ENCODE measurements at regions not wholly inside any gene's neighbourhood (a gene's known extent, or its start where the extent isn't known, plus 50 kb on each side); places are given as distances from the start of the nearest gene placed in this dataset.
"Not testable (repeated sequence)": the region's sequence is repeated elsewhere in the genome, so short reads cannot be mapped to it uniquely, and the experiment has no call there.

DNA sequence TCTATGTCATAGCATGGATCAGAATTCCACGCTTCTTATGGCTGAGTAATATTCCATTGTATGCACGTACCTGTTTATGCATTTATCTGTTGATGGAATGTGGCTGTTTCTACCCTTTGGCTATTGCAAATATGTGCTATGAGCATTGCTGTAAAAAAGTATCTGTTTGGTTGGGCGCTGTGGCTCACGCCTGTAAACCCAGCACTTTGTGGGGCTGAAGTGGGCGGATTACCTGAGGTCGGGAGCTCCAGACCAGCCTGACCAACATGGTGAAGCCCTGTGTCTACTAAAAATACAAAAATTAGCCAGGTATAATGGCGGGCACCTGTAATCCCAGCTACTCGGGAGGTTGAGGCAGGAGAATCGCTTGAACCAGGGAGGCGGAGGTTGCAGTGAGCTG is 182.4 kb downstream of the BCAS1 start:
- no peak overlapping the region for H3K27ac ChIP-seq
- H3K4me3 ChIP-seq (ENCODE audit: low read depth, low read length) = no peak overlapping the region
- H3K36me3 ChIP-seq = no peaks in the 10 kb centered on the region
- DNase-seq = no peak
- TF ChIP-seq CTCF (IDR thresholded peaks at IDR 0.05; ENCODE audit: low read depth, low read length) = no peak
- no peaks in the 10 kb centered on the region for H3K9me3 ChIP-seq (ENCODE audit: severe bottlenecking)
- no peaks in the 10 kb centered on the region for H3K27me3 ChIP-seq (ENCODE audit: insufficient read depth, low read depth, severe bottlenecking)

DNA sequence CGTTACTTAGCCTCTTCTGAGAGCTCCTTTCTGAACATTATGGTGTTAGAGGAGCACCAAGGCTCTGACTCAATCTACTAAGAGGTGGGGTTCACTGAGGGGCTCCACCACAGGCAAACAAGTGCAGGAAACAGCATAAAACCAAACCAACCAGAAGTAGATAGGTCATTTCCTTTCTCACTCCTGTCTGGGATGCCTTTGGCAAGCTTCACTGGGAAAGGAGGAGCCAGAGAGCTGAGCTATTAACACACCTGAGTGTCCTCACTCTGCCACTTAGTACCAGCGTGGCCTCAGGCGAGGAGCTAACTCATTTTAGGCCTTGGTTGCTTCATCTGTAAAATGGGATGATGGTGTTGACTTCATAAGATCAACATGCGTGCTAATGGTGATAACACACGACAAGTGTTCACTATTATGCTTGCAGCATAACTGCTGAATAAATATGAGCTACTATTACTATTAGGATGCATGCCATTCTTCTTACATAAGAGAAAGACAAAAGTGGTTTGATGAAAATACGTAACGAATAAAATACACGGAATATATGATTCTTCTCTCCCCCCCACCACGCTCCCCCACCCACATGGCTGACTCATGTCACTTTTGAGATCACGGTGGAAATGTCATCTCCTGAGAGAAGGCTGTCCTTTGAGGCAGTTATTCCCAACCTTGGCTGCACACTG is 185.4 kb downstream of the BCAS1 start:
- H3K36me3 ChIP-seq = no peaks in the 10 kb centered on the region
- H3K27me3 ChIP-seq (ENCODE audit: insufficient read depth, low read depth, severe bottlenecking) = no peaks in the 10 kb centered on the region
- H3K27ac ChIP-seq = no peak overlapping the region
- H3K4me3 ChIP-seq (ENCODE audit: low read depth, low read length) = no peak overlapping the region
- TF ChIP-seq CTCF (IDR thresholded peaks at IDR 0.05; ENCODE audit: low read depth, low read length) = no peak
- no peaks in the 10 kb centered on the region for H3K9me3 ChIP-seq (ENCODE audit: severe bottlenecking)
- no peak for DNase-seq

GRCh38 chr20:53883098-53883911 is 187.1 kb downstream of the BCAS1 start:
- no peak for TF ChIP-seq CTCF (IDR thresholded peaks at IDR 0.05; ENCODE audit: low read depth, low read length)
- Histone ChIP-seq H3K27ac (no peak overlapping the region), H3K27me3 (ENCODE audit: insufficient read depth, low read depth, severe bottlenecking) (no peaks in the 10 kb centered on the region), H3K9me3 (ENCODE audit: severe bottlenecking) (no peaks in the 10 kb centered on the region), H3K4me3 (ENCODE audit: low read depth, low read length) (no peak overlapping the region), H3K36me3 (no peaks in the 10 kb centered on the region)
- DNase-seq = no peak

DNA sequence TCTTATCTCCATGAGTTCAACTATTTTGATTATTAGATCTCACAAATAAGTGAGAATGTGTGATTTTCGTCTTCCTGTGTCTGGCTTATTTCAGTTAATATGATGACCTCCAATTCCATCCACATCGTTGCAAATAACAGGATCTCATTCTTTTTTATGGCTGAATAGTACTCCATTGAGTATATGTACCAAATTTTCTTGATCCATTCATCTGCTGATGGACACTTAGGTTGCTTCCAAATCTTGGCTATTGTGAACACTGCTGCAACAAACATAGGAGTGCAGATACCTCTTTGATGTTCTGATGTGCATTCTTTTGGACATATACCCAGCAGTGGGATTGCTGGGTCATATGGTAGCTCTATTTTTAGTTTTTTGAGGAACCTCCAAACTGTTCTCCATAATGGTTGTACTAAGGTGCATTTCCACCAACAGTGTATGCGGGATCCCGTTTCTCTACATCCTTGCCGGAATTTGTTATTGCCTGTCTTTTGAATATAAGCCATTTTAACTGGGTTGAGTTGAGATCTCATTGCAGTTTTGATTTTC is 187.9 kb downstream of the BCAS1 start:
- not testable (repeated sequence) for H3K4me3 ChIP-seq (ENCODE audit: low read depth, low read length); H3K27ac ChIP-seq; H3K9me3 ChIP-seq (ENCODE audit: severe bottlenecking); DNase-seq; H3K27me3 ChIP-seq (ENCODE audit: insufficient read depth, low read depth, severe bottlenecking); H3K36me3 ChIP-seq

DNA sequence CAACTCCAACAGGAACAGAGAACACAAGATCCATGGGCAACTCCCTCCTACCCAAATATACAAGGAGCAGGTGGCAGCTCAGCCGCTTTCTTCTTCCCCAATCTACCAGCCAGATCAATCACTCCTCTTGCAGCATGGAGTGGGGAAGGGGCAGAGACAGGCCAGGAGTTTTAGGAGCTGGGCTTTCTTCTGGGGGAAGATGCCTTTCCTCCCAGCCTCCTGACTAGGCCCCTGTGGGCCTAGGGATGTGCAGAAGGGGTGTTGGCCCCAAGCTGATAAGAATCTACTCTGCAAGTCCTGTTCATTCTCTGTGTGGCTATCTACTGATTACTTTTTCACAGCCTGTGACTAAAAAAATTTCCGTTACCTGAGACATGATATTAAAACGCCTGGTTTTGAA is 189.0 kb downstream of the BCAS1 start:
- DNase-seq = no peak
- no peak overlapping the region for H3K27ac ChIP-seq
- H3K27me3 ChIP-seq (ENCODE audit: insufficient read depth, low read depth, severe bottlenecking) = no peaks in the 10 kb centered on the region
- H3K9me3 ChIP-seq (ENCODE audit: severe bottlenecking) = no peaks in the 10 kb centered on the region
- no peak for TF ChIP-seq CTCF (IDR thresholded peaks at IDR 0.05; ENCODE audit: low read depth, low read length)
- H3K36me3 ChIP-seq = no peaks in the 10 kb centered on the region
- H3K4me3 ChIP-seq (ENCODE audit: low read depth, low read length) = no peak overlapping the region

DNA sequence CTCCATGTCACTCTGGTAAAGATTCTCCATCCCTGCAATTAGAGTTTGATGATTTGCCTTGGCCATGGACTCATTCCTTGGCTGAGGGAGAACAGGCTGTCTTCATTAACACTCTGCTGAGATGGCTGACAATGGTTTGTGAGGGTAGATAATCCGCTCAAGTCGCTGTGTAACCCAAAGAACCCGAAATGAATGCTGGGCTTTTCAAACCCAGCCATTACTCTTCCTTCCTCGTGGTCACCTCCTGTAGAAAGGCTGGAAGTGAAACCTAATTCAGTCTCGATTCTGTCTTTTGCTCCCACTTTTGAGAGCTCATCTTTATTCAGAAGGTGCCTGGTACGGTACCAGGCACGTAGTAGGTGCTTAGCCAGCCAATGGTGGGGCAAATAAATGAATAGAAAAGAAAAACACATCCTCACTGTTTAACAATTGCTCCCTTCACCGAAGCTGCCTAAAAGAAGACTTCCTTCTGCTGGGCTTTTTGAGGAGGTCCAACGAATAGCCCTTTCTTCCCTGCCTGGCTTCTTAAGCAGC is 190.2 kb downstream of the BCAS1 start:
- Histone ChIP-seq H3K27me3 (ENCODE audit: insufficient read depth, low read depth, severe bottlenecking) (no peaks in the 10 kb centered on the region), H3K36me3 (no peaks in the 10 kb centered on the region), H3K4me3 (ENCODE audit: low read depth, low read length) (no peak overlapping the region), H3K9me3 (ENCODE audit: severe bottlenecking) (no peaks in the 10 kb centered on the region), H3K27ac (no peak overlapping the region)
- no peak for TF ChIP-seq CTCF (IDR thresholded peaks at IDR 0.05; ENCODE audit: low read depth, low read length)
- DNase-seq = no peak
